Medulla oblongata (tissue), 1 donor: ENCODE measurements at regions not wholly inside any gene's neighbourhood (a gene's known extent, or its start where the extent isn't known, plus 50 kb on each side); places are given as distances from the start of the nearest gene placed in this dataset.

Experiments used
- DNase-seq: peaks from one replicate; pipeline ENCODE4 v3.0.0-alpha.2; 2015; ENCODE audit errors: extremely low spot score

DNA sequence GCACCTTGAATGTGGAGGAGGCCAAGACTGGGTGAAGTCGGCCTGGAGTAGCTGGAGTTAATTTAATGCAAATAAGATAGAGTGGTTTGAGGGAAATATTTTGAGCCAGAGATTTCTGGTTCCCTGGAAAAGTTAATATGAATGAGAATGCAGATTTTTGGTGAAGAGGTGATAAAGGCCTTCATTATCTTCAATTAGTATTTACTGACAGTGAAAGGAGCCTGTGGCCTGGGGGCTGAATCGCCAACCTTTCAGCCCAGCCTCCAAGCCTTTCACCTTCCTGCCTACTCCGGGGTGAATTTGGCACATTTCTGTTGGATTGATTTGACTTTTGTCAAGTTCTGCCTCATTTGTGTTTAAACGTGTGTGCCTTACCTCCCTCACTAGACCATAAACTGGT, 147.8 kb downstream of the SOX2 start:
- DNase-seq = no peak

DNA sequence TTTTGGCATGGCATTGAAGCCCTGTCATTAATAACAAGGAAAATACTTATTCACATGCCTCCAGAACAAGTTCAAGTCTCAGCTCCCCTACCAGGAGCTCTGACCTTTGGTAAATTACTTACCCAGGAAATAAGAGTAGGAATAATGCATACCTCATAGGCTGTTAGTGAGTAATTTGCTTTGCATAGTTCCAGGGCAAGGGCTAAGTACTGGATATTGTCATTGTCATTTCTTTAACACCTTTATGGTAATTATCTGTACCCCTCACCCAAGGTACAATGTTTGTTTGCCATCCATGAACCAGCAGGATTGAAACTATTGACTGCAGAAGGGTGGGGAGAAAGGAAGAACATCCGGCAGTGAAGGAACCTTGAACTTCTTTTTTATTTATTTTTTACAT, 148.5 kb downstream of the SOX2 start:
- no peak for DNase-seq

- no peak for DNase-seq
Observed at GRCh38 chr3:181862502-181862901, 150.8 kb downstream of the SOX2 start.

DNA sequence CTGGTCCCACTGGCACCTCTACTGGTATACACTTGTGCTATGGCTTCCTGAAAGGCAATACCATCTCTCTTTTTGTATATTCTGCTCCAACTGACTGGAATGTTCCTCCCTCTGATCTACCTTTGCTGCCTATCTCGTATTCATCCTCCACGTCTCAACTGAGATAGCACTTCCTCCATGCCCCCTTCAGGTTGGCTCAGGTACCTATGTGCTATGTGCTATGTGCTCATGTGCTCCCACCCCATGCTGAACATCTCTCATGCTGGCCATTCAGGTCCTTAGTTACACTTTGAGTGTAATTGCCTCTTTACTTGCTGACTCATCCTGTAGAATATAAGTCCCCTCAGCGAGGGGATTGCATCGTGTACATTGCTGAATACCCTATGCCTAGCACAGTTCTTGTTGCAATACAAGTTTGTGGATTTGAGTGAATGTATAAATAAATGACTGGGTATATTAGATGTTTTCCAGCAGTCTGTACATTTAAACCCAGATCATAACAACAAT, 156.9 kb downstream of the SOX2 start:
- DNase-seq = no peak

DNA sequence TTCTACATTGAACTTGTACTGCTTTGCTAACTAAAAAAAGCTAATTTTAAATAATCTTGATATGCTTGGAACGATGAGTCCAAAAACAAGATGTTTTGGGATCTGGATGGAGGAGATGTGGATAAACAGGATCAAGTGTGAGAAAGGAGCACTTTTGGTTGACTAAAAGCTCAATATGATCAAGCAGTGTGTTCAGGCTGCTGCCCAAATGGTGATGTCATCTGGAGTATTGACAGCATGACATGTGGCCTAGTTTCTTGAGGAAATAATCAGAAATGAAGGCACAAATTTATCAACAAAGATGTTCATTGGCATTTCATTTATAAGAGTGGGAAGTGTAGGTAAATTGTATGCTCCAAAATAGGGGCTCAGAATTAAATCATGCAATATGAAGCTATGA, 161.2 kb downstream of the SOX2 start:
- DNase-seq = peak; percentile 48

DNA sequence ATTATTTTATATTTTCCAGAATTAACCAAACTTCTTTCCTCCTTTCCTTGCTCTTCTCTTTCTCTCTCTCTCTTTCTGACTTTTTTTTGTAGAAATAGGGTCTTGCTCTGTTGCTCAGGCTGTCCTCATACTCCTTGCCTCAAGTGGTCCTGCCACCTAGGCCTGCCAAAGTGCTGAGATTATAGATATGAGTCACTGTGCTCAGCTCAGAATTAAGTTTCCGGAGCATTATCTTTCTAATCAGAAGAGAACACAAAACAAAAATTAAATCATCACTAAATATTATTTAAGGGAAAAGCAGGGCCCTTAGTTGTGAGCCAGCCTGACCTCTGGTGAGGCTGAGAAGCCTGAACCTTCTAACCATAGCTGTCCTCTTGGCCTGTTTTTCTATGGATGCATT, 168.2 kb downstream of the SOX2 start:
- no peak for DNase-seq

DNA sequence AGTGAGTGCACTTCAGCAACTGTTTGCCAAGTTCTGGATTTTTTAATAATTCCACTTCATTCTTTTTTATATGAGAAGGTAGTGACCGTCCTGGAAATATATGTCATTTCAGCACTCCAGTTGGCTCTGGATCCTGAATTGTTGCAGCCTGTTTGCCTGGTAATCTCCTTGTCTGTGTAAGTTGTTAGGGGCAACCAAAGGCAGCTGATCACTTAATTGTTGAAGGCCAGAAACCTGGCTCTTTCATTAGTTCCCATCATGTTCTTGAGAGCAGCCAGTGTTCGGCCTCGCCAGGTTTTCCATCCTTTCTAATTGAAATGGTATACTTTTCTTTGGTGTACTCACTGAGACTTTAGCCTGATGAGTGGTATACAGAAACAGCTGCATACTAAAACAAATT, 168.6 kb downstream of the SOX2 start:
- DNase-seq = peak; percentile 25

GRCh38 chr3:181881749-181882148, 170.0 kb downstream of the SOX2 start:
- no peak for DNase-seq

DNA sequence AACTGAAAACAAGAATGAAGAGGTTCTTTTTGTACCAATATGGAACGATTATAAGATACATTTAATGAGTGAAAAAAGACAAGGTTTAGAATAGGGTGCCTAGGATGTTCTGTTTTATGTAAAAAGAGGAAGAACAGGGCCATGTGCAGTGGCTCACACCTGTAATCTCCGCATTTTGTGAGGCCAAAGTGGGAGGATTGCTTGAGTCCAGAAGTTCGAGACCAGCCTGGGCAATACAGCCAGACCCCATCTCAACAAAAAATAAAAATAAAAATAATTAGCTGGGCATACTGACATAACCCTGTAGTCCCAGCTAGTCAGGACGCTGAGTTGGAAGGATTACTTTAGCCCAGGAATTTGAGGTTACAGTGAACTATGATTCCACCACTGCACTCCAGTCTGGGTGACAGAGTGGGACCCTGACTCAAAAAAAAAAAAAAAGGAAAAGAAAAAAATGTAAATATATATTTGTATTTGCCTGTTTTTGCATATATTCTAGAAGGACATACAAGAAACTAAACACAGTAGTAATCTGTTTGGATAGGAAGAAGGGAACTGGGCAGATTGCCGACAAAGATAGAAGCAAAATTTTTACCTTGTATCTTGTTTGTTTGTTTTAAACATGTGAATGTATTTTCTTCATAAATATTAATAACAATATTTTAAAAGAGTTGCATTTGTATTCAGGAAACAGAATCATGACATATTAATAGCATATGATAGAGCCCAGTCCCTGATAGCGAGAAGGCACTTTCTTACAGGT, 174.3 kb downstream of the SOX2 start:
- DNase-seq = no peak

GRCh38 chr3:181886676-181887075, 175.0 kb downstream of the SOX2 start:
- no peak for DNase-seq

DNA sequence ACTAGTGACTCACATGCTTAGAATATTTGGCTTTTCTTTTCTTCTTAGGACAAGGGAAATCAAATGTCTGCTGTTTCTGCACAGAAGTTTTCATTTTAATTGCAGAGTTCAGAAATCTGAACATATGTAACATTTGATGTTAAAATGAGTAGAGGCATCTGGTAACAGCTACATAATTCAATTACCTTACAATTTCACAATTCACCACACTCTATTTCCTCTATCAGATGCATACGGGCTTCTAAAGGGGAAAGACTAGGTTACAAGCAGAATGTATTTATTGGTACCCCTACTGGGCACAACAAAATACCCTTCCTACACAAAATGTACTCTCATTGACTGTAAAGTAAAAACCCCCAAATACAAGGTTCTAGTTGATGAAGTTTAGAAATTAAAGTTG, 176.0 kb downstream of the SOX2 start:
- no peak for DNase-seq

DNA sequence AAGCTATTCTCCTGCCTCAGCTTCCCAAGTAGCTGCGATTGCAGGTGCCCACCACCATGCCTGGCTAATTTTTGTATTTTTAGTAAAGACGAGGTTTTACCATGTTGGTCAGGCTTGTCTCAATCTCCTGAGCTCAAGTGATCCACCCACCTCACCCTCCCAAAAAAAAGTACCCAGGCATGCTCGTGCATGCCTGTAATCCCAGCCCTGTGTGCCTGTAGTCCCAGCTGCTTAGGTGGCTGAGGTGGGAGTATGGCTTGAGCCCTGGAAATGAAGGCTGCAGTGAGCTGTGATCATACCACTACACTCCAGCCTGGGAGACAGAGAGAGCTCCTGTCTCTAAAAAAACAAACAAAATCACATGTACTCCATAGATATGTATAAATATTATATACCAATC, 176.5 kb downstream of the SOX2 start:
- DNase-seq = no peak

DNA sequence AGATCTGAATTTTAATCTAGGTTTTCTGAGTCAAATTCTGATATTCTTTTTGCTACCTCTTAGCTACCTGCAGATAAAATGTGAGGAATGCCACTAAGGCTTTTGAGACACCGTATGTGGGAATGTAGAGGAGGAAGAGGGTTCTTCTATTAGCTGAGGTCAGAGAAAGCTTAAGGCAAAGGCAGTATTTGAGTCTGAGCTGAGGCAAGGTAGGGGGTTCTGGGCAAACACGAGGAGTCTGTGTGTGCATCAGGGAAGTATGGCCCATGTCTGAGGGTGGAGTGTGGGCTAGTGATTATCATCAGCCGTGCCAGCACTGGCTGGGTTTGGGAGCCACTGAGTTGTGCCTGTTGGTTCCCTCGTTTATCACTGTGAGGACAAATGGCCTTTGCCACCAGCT, 181.1 kb downstream of the SOX2 start:
- DNase-seq = no peak

DNA sequence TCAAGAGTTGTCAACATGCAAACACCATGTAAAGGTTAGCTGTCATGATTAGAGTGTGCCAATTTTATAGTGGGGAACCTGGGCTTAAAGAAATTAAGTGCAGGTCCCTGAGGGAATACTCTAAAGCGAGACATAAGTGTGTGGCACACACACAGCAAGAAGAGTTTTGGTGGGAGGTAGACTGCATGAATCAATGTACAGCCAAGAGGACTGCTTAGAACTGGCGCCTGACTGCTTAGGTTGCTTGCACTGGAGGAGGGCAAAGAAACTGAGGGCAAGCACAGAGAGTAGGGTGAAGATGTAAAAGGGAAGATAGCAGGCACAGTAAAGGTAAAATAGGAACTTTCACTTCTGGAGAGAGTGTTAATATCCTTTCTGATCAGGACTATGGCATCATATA, 184.9 kb downstream of the SOX2 start:
- DNase-seq = no peak

- DNase-seq = no peak
Observed at GRCh38 chr3:181899702-181900101, 188.0 kb downstream of the SOX2 start.

GRCh38 chr3:181901626-181902025, 189.9 kb downstream of the SOX2 start:
- no peak for DNase-seq

- DNase-seq = no peak
Observed at GRCh38 chr3:181906338-181906737, 194.6 kb downstream of the SOX2 start.

- DNase-seq = no peak
Observed at GRCh38 chr3:181909241-181909640, 197.5 kb downstream of the SOX2 start.

- no peak for DNase-seq
Observed at GRCh38 chr3:181912384-181912783, 200.7 kb downstream of the SOX2 start.

GRCh38 chr3:181913254-181913653, 201.5 kb downstream of the SOX2 start:
- no peak for DNase-seq

GRCh38 chr3:181915551-181915950, 203.8 kb downstream of the SOX2 start:
- DNase-seq = no peak

GRCh38 chr3:181916013-181916412, 204.3 kb downstream of the SOX2 start:
- no peak for DNase-seq

- DNase-seq = no peak
Observed at GRCh38 chr3:181917027-181917426, 205.3 kb downstream of the SOX2 start.

DNA sequence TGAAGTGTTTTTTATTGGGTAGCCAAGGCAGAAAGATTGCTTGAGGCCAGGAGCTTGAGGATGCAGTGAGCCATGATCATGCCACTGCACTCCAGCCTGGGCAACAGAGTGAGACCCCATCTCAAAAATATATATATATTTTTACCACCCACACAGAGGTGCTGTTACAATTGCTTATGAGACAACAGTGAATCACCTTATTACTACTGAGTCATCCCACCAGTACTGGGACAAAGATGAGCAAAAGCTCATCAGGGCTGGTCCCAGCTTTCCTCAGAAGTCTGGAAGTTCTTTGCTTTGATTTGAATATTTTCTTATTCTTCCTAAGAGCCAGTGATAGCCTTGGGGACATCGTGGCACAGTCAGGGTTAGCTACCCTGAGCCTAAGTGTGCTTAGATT, 207.7 kb downstream of the SOX2 start:
- DNase-seq = no peak
